Fibroblast of villous mesenchyme (primary cell): ENCODE measurements at regions not wholly inside any gene's neighbourhood (a gene's known extent, or its start where the extent isn't known, plus 50 kb on each side); places are given as distances from the start of the nearest gene placed in this dataset.

Experiments
- DNase-seq: peaks from one replicate; pipeline ENCODE4 v3.0.0-alpha.2; 2010; ENCODE audit warnings: low read depth
- H3K4me3 ChIP-seq: 2 replicates; pipeline ENCODE4 v1.5.1; 2011; ENCODE audit warnings: low read depth, mild to moderate bottlenecking, low read length
- CTCF ChIP-seq: IDR thresholded peaks from 2 replicates; pipeline ENCODE4 v1.5.1; 2012; ENCODE audit warnings: low read depth, mild to moderate bottlenecking, low read length; ENCODE audit not compliant: insufficient read depth

- no peak for DNase-seq
- TF ChIP-seq CTCF, result no peak
- H3K4me3 ChIP-seq, result no peak overlapping the region
Measured at GRCh38 chr5:8714861-8715260, 831.0 kb downstream of the SEMA5A start.

- no peak overlapping the region for H3K4me3 ChIP-seq
- no peak for TF ChIP-seq CTCF
- DNase-seq, result no peak
Measured at GRCh38 chr5:8719796-8720195, 826.1 kb downstream of the SEMA5A start.

GRCh38 chr5:8720506-8720905 lies 825.4 kb downstream of the SEMA5A start:
- TF ChIP-seq CTCF, result no peak
- no peak for DNase-seq
- H3K4me3 ChIP-seq, result no peak overlapping the region

- no peak for DNase-seq
Measured at GRCh38 chr5:8721536-8721935, 824.3 kb downstream of the SEMA5A start.

GRCh38 chr5:8726383-8727036 lies 819.4 kb downstream of the SEMA5A start:
- DNase-seq, result no peak
- no peak overlapping the region for H3K4me3 ChIP-seq
- TF ChIP-seq CTCF, result no peak

More at GRCh38 chr5:8721536-8721935, 824.3 kb downstream of the SEMA5A start:
- no peak overlapping the region for H3K4me3 ChIP-seq
- no peak for TF ChIP-seq CTCF

- no peak overlapping the region for H3K4me3 ChIP-seq
- no peak for DNase-seq
- TF ChIP-seq CTCF, result no peak
Measured at GRCh38 chr5:8727396-8727795, 818.5 kb downstream of the SEMA5A start.

GRCh38 chr5:8729437-8729836 lies 816.4 kb downstream of the SEMA5A start:
- no peak for TF ChIP-seq CTCF
- DNase-seq, result peak; percentile 13
- H3K4me3 ChIP-seq, result no peak overlapping the region
